H9 (cell line): ENCODE measurements at regions not wholly inside any gene's neighbourhood (a gene's known extent, or its start where the extent isn't known, plus 50 kb on each side); places are given as distances from the start of the nearest gene placed in this dataset.

ENCODE experiments used
- DNase-seq: peaks from one replicate; pipeline ENCODE4 v3.0.0-alpha.2; 2017
- H2AFZ ChIP-seq: one replicate; pipeline ENCODE4 v1.6.1; 2013; ENCODE audit warnings: mild to moderate bottlenecking, low read length, control low read depth, moderate library complexity
- H2AK5ac ChIP-seq: 2 replicates; pipeline ENCODE4 v1.6.1; 2013; ENCODE audit warnings: low read length, control low read depth, mixed read lengths; ENCODE audit not compliant: insufficient read length
- H2BK120ac ChIP-seq: one replicate; pipeline ENCODE4 v1.6.1; 2013; ENCODE audit warnings: low read depth, mild to moderate bottlenecking, low read length, control low read depth, inconsistent platforms; ENCODE audit not compliant: poor library complexity, severe bottlenecking
- H2BK12ac ChIP-seq: 2 replicates; pipeline ENCODE4 v1.6.1; 2013; ENCODE audit warnings: low read length, control low read depth, mixed read lengths, low read depth; ENCODE audit not compliant: insufficient read length
- H2BK15ac ChIP-seq: 2 replicates; pipeline ENCODE4 v1.6.1; 2013; ENCODE audit warnings: low read depth, low read length, control low read depth
- H2BK20ac ChIP-seq: one replicate; pipeline ENCODE4 v1.6.1; 2013; ENCODE audit warnings: low read depth, mild to moderate bottlenecking, low read length, control low read depth, inconsistent platforms; ENCODE audit not compliant: poor library complexity, severe bottlenecking
- H2BK5ac ChIP-seq: 2 replicates; pipeline ENCODE4 v1.6.1; 2013; ENCODE audit warnings: low read length, control low read depth, mixed read lengths; ENCODE audit not compliant: insufficient read length
- H3K14ac ChIP-seq: 2 replicates; pipeline ENCODE4 v1.6.1; 2013; ENCODE audit warnings: low read length, control low read depth; ENCODE audit not compliant: insufficient read depth
- H3K18ac ChIP-seq: 2 replicates; pipeline ENCODE4 v1.6.1; 2013; ENCODE audit warnings: low read depth, mild to moderate bottlenecking, mixed read lengths, low read length, control low read depth; ENCODE audit not compliant: insufficient read length
- H3K23ac ChIP-seq: 2 replicates; pipeline ENCODE4 v1.6.1; 2013; ENCODE audit warnings: low read length, control low read depth, mixed read lengths, low read depth; ENCODE audit not compliant: insufficient read length
- H3K23me2 ChIP-seq: 2 replicates; pipeline ENCODE4 v1.6.1; 2013; ENCODE audit warnings: low read depth, mild to moderate bottlenecking, mixed read lengths, low read length, control low read depth; ENCODE audit not compliant: insufficient read length, poor library complexity, severe bottlenecking
- H3K27ac ChIP-seq: 2 replicates; pipeline ENCODE4 v1.5.1; 2013; ENCODE audit warnings: low read length, control low read depth, mixed read lengths, low read depth; ENCODE audit not compliant: insufficient read length
- H3K27me3 ChIP-seq: 2 replicates; pipeline ENCODE4 v1.6.1; 2013; ENCODE audit warnings: low read length, control low read depth, inconsistent platforms; ENCODE audit not compliant: insufficient read depth
- H3K4ac ChIP-seq: 2 replicates; pipeline ENCODE4 v1.6.1; 2013; ENCODE audit warnings: low read depth, mild to moderate bottlenecking, control low read depth, inconsistent platforms, low read length, moderate library complexity
- H3K4me1 ChIP-seq: 2 replicates; pipeline ENCODE4 v1.6.1; 2013; ENCODE audit warnings: low read length, control low read depth, inconsistent platforms; ENCODE audit not compliant: insufficient read depth
- H3K4me2 ChIP-seq: 2 replicates; pipeline ENCODE4 v1.6.1; 2013; ENCODE audit warnings: low read length, control low read depth, mixed read lengths; ENCODE audit not compliant: insufficient read length, insufficient read depth
- H3K56ac ChIP-seq: 2 replicates; pipeline ENCODE4 v1.6.1; 2013; ENCODE audit warnings: low read depth, mild to moderate bottlenecking, mixed read lengths, low read length, control low read depth; ENCODE audit not compliant: insufficient read length
- H3K79me1 ChIP-seq: 2 replicates; pipeline ENCODE4 v1.6.1; 2013; ENCODE audit warnings: low read depth, mild to moderate bottlenecking, moderate library complexity, low read length, control low read depth, inconsistent platforms; ENCODE audit not compliant: insufficient read depth, poor library complexity, severe bottlenecking
- H3K79me2 ChIP-seq: 2 replicates; pipeline ENCODE4 v1.6.1; 2013; ENCODE audit warnings: low read length, control low read depth, inconsistent platforms; ENCODE audit not compliant: insufficient read depth
- H3K9ac ChIP-seq: 2 replicates; pipeline ENCODE4 v1.6.1; 2013; ENCODE audit warnings: low read length, control low read depth, mixed read lengths; ENCODE audit not compliant: insufficient read length; ENCODE audit errors: extremely low read depth
- H3K9me3 ChIP-seq: one replicate; pipeline ENCODE4 v1.6.1; 2013; ENCODE audit warnings: low read depth, low read length, inconsistent platforms; ENCODE audit not compliant: control insufficient read depth
- H3T11ph ChIP-seq: one replicate; pipeline ENCODE4 v1.6.1; 2013; ENCODE audit warnings: mild to moderate bottlenecking, low read length, control low read depth, inconsistent platforms
- H4K20me1 ChIP-seq: one replicate; pipeline ENCODE4 v1.6.1; 2013; ENCODE audit not compliant: control insufficient read depth, insufficient read length, insufficient read depth
- H4K5ac ChIP-seq: 2 replicates; pipeline ENCODE4 v1.6.1; 2013; ENCODE audit warnings: low read depth, mild to moderate bottlenecking, mixed read lengths, low read length, control low read depth; ENCODE audit not compliant: insufficient read length
- H4K8ac ChIP-seq: replicated peaks from 2 replicates; pipeline ENCODE4 v1.6.1; 2013; ENCODE audit warnings: low read length, control low read depth, mixed read lengths, low read depth; ENCODE audit not compliant: insufficient read length
- H4K91ac ChIP-seq: 2 replicates; pipeline ENCODE4 v1.6.1; 2013; ENCODE audit warnings: low read depth, mild to moderate bottlenecking, moderate library complexity, mixed read lengths, low read length, control low read depth; ENCODE audit not compliant: insufficient read length
- H3K27ac Mint-ChIP-seq, 3 experiments: 2 replicates in 2 of 3; 3 replicates in 1 of 3; pipeline ENCODE4 v1.8.0; 2020 to 2021; ENCODE audit warnings: mixed read lengths in 3 of 3, mild to moderate bottlenecking in 1 of 3, moderate library complexity in 1 of 3
- H3K27me3 Mint-ChIP-seq: 2 replicates; pipeline ENCODE4 v1.8.0; 2021; ENCODE audit warnings: low read depth, mild to moderate bottlenecking, moderate library complexity, mixed read lengths
- H3K36me3 Mint-ChIP-seq, 3 experiments: 2 replicates in 2 of 3; 3 replicates in 1 of 3; pipeline ENCODE4 v1.8.0; 2020 to 2021; ENCODE audit warnings: low read depth in 3 of 3, mixed read lengths in 3 of 3; ENCODE audit not compliant: insufficient read depth in 1 of 3
- H3K4me1 Mint-ChIP-seq, 2 experiments: 2 replicates each; pipeline ENCODE4 v1.8.0; 2020; ENCODE audit warnings: mixed read lengths in 2 of 2
- H3K4me3 Mint-ChIP-seq, 2 experiments: 2 replicates in 1 of 2; 3 replicates in 1 of 2; pipeline ENCODE4 v1.8.0; 2020 to 2021; ENCODE audit warnings: mild to moderate bottlenecking in 2 of 2, mixed read lengths in 2 of 2, moderate library complexity in 1 of 2
- H3K9me3 Mint-ChIP-seq, 2 experiments: 2 replicates in 1 of 2; 3 replicates in 1 of 2; pipeline ENCODE4 v1.8.0; 2020; ENCODE audit warnings: mild to moderate bottlenecking in 2 of 2, mixed read lengths in 2 of 2, moderate library complexity in 1 of 2
- CTCF ChIP-seq: fragments of 200-600 bp; sonication (generic); conservative IDR thresholded peaks from 3 replicates; pipeline ENCODE4 v1.8.0; 2021; ENCODE audit warnings: antibody characterized with exemption, mild to moderate bottlenecking
- WGBS: extraction: QIAGEN DNeasy Blood & Tissue Kit; methylation state at CpG from one replicate; pipeline ENCODE4 v1.1.7; 2013; ENCODE audit warnings: missing lambda C conversion rate, low lambda C conversion rate, mixed read lengths; ENCODE audit not compliant: insufficient read length; ENCODE audit errors: extremely low coverage; 5-methylcytosine and 5-hydroxymethylcytosine counted together

GRCh38 chr10:20966426-20966825, 69.3 kb upstream of the NEBL start:
- H3K56ac ChIP-seq, result no peak overlapping the region
- no peaks in the 10 kb centered on the region for H3K23me2 ChIP-seq
- H3K14ac ChIP-seq, result no peak overlapping the region
- no peak overlapping the region for H2BK15ac ChIP-seq
- H2AFZ ChIP-seq, result no peak overlapping the region
- no peaks in the 10 kb centered on the region for H3K36me3 Mint-ChIP-seq
- no peaks in the 10 kb centered on the region for H4K20me1 ChIP-seq
- no peak overlapping the region for H3K4me3 Mint-ChIP-seq
- no peak overlapping the region for H3K9ac ChIP-seq
- no peak overlapping the region for H3K4ac ChIP-seq
- no peak overlapping the region for H4K5ac ChIP-seq
- no peaks in the 10 kb centered on the region for H3K9me3 Mint-ChIP-seq
- H3K4me1 Mint-ChIP-seq, result peaks cover 6 to 7% of the 10 kb centered on the region in 2 experiments
- no peak overlapping the region for H2AK5ac ChIP-seq
- no peak overlapping the region for H3K27ac ChIP-seq
- H3K27ac Mint-ChIP-seq, result no peak overlapping the region
- no peak overlapping the region for H3K18ac ChIP-seq
- H4K8ac ChIP-seq, result no peak overlapping the region
- no peaks in the 10 kb centered on the region for H3K79me2 ChIP-seq
- H2BK120ac ChIP-seq, result no peak overlapping the region
- H3K23ac ChIP-seq, result no peak overlapping the region
- TF ChIP-seq CTCF, result no peak
- WGBS, result no CpG with 5 or more reads among the region's 3 CpGs
- no peak for DNase-seq
- no peak overlapping the region for H3K4me2 ChIP-seq
- H3K9me3 ChIP-seq, result no peaks in the 10 kb centered on the region
- H2BK5ac ChIP-seq, result no peak overlapping the region
- no peak overlapping the region for H2BK20ac ChIP-seq
- no peaks in the 10 kb centered on the region for H3K27me3 Mint-ChIP-seq
- no peak overlapping the region for H2BK12ac ChIP-seq
- H3K27me3 ChIP-seq, result no peaks in the 10 kb centered on the region
- no peaks in the 10 kb centered on the region for H3K79me1 ChIP-seq
- no peak overlapping the region for H4K91ac ChIP-seq
- no peak overlapping the region for H3T11ph ChIP-seq
- no peaks in the 10 kb centered on the region for H3K4me1 ChIP-seq
